Activated naive CD8-positive, alpha-beta T cell treated with anti-CD3 and anti-CD28 coated beads, Interleukin-2, amount 10 ng/mL, durations not matched to agents 7 days and 5 days (primary cell): ENCODE measurements at regions not wholly inside any gene's neighbourhood (a gene's known extent, or its start where the extent isn't known, plus 50 kb on each side); places are given as distances from the start of the nearest gene placed in this dataset.

Experiments
- ATAC-seq: fragments of 150-1000 bp; cut with Tn5 transposase; one replicate; pipeline ENCODE4 v1.10.0; 2021; ENCODE audit warnings: low read depth, moderate library complexity
- POLR2A ChIA-PET: fragments of 350-600 bp; sonication (Branson Sonifier 250); formaldehyde crosslinking; loops from one replicate; lab custom pipeline; 2021; ENCODE audit warnings: antibody characterized with exemption; lab: Charles Lee
- DNase-seq: peaks from one replicate; pipeline ENCODE4 v3.0.0; 2021
- H3K27ac Mint-ChIP-seq: one replicate; pipeline ENCODE4 v1.8.0; 2022; ENCODE audit warnings: mild to moderate bottlenecking, mixed read lengths
- H3K27me3 Mint-ChIP-seq: one replicate; pipeline ENCODE4 v1.8.0; 2022; ENCODE audit warnings: mild to moderate bottlenecking, moderate library complexity, mixed read lengths
- H3K36me3 Mint-ChIP-seq: one replicate; pipeline ENCODE4 v1.8.0; 2021; ENCODE audit warnings: mild to moderate bottlenecking, mixed read lengths
- H3K4me1 Mint-ChIP-seq: one replicate; pipeline ENCODE4 v1.8.0; 2021; ENCODE audit warnings: mixed read lengths
- H3K4me3 Mint-ChIP-seq: one replicate; pipeline ENCODE4 v1.8.0; 2022; ENCODE audit warnings: mild to moderate bottlenecking, moderate library complexity, mixed read lengths
- H3K9me3 Mint-ChIP-seq: one replicate; pipeline ENCODE4 v1.8.0; 2021; ENCODE audit warnings: mixed read lengths

DNA sequence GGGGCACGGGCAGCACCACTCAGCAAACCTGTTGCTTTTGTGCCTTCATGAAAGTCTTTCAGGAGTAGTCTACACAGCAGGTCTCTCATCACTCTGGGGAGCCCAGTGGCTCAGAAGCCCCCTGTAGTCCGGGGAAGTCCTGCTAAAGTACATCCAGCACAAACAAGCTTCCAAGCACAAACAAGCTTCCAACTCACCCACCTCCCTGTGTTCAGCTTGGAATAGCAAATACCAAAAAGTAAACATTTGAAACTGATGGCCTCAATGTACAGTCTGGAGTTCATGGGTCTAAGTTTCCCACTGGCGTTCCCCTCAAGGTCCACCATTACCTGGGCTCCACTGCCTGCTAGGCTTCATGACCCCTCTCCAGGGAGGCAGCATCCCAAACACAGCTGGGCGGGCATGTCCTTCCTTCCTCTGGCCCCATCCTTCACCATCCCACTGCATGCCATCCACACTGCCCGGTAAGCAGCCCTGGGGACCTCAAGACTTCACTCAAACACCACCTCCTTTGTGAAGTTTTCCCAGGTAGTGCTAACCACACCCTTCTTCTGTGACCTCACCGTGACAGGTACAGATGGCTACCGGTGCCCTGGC lies 62.8 kb upstream of the SIAH1 start:
- H3K9me3 Mint-ChIP-seq = no peaks in the 10 kb centered on the region
- ATAC-seq = no peak
- no peak overlapping the region for H3K27ac Mint-ChIP-seq
- no peak for DNase-seq
- no peaks in the 10 kb centered on the region for H3K36me3 Mint-ChIP-seq
- peaks cover 2% of the 10 kb centered on the region for H3K4me1 Mint-ChIP-seq
- POLR2A ChIA-PET = no interaction called here
- no peak overlapping the region for H3K4me3 Mint-ChIP-seq
- H3K27me3 Mint-ChIP-seq = no peaks in the 10 kb centered on the region

GRCh38 chr16:48447428-48447827 lies 62.2 kb upstream of the SIAH1 start:
- no peak for ATAC-seq
- Mint-ChIP-seq H3K4me1 (peaks cover 2% of the 10 kb centered on the region), H3K27ac (no peak overlapping the region), H3K4me3 (no peak overlapping the region), H3K36me3 (no peaks in the 10 kb centered on the region), H3K27me3 (no peaks in the 10 kb centered on the region), H3K9me3 (no peaks in the 10 kb centered on the region)
- DNase-seq = no peak
- POLR2A ChIA-PET = no interaction called here

DNA sequence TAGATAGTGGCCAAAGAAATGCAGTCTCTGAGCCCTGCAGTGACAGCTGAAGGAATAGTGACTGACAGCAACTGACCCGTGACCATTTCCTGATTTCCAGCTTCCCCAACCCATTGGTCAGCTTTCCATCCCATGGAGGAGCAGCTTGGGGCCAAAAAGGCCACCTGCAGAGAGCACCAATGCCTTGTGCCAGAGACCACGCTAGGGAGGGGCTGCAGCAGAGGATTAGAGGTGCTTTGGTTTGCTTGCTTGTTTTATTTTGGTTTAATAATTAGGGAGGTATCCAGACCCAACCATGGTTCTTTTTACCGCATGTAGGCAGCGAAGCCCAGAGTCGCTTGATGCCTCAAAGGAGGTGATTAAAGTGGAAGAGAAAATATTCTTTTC lies 61.3 kb upstream of the SIAH1 start:
- POLR2A ChIA-PET = no interaction called here
- no peak overlapping the region for H3K27ac Mint-ChIP-seq

GRCh38 chr16:48445782-48446533 lies 60.7 kb upstream of the SIAH1 start:
- POLR2A ChIA-PET = no interaction called here
- H3K4me1 Mint-ChIP-seq = peaks cover 2% of the 10 kb centered on the region
- no peak overlapping the region for H3K4me3 Mint-ChIP-seq
- ATAC-seq (no peak), DNase-seq (no peak)
- H3K36me3 Mint-ChIP-seq = no peaks in the 10 kb centered on the region
- no peaks in the 10 kb centered on the region for H3K9me3 Mint-ChIP-seq
- H3K27ac Mint-ChIP-seq = no peak overlapping the region
- no peaks in the 10 kb centered on the region for H3K27me3 Mint-ChIP-seq

More for the DNA sequence above, 61.3 kb upstream of the SIAH1 start:
- H3K4me1 Mint-ChIP-seq = peaks cover 2% of the 10 kb centered on the region
- no peaks in the 10 kb centered on the region for H3K9me3 Mint-ChIP-seq
- no peaks in the 10 kb centered on the region for H3K27me3 Mint-ChIP-seq
- DNase-seq (no peak), ATAC-seq (no peak)
- H3K36me3 Mint-ChIP-seq = no peaks in the 10 kb centered on the region
- H3K4me3 Mint-ChIP-seq = no peak overlapping the region

DNA sequence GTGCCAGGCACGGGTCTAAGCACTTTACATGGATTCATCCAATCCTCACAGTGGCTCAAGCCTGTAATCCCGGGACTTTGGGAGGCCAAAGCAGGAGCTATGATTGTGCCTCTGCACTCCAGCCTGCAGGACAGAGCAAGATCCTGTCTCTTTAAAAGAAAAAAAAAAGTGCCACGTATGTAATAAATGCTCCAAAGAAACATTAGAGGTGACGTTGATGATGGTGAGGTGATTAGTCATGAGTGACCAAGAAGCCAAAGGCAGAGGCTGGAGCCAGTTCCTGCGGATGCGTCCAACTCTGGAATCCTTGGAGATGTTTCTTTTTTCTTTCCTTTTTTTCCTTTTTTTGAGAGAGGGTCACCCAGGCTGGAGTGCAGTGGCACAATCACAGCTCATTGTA lies 59.4 kb upstream of the SIAH1 start:
- peaks cover 2% of the 10 kb centered on the region for H3K4me1 Mint-ChIP-seq
- H3K36me3 Mint-ChIP-seq = no peaks in the 10 kb centered on the region
- DNase-seq (no peak), ATAC-seq (no peak)
- POLR2A ChIA-PET = no interaction called here
- no peaks in the 10 kb centered on the region for H3K27me3 Mint-ChIP-seq
- H3K9me3 Mint-ChIP-seq = no peaks in the 10 kb centered on the region
- H3K4me3 Mint-ChIP-seq = no peak overlapping the region
- no peak overlapping the region for H3K27ac Mint-ChIP-seq

DNA sequence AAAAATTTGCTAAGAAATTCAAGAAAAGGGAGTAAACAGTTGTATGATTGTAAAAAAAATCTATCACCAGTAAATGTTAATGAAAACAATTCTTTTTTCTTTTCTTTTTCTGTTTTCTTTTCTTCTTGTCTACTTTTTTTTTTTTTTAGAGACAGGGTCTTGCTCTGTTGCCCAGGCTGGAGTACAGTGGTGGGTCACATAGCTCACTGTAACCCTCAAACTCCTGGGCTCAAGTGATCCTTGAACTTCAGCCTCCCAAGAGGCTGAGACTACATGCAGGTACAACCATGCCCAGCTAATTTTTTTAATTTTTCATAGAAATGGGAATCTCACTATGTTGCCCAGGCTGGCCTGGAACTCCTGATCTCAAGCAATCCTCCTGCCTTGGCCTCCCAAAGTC lies 57.2 kb upstream of the SIAH1 start:
- Mint-ChIP-seq H3K4me1 (peaks cover 2% of the 10 kb centered on the region), H3K9me3 (no peaks in the 10 kb centered on the region), H3K27me3 (no peaks in the 10 kb centered on the region), H3K4me3 (no peak overlapping the region), H3K36me3 (no peaks in the 10 kb centered on the region), H3K27ac (no peak overlapping the region)
- POLR2A ChIA-PET = no interaction called here
- DNase-seq = no peak
- no peak for ATAC-seq

- Mint-ChIP-seq H3K36me3 (no peaks in the 10 kb centered on the region), H3K4me3 (no peak overlapping the region), H3K9me3 (no peaks in the 10 kb centered on the region), H3K27me3 (no peaks in the 10 kb centered on the region), H3K27ac (no peak overlapping the region), H3K4me1 (peaks cover 2% of the 10 kb centered on the region)
- ATAC-seq (no peak), DNase-seq (no peak)
- POLR2A ChIA-PET = no interaction called here
Measured at GRCh38 chr16:48441863-48442279, 56.7 kb upstream of the SIAH1 start.

DNA sequence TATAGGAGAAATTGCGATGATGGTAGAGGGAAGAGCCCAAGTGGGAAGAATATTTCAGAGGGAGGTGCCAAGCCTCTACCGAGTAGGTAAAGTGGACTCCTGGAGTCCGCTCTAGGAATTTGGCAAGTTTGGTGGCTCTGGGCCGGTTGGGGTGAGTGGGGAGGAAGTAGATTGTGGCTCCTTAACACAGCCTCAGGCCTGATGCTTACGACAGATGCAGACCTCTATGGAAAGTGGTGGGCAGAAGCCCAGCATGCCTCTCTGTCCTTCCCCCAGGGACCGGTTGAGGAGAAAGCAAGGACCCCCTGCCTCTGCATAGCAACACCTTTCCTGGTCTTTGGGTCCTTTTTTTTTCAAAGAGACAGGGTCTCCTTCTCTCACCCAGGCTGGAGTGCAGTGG lies 55.9 kb upstream of the SIAH1 start:
- no peak for ATAC-seq
- Mint-ChIP-seq H3K9me3 (no peaks in the 10 kb centered on the region), H3K27me3 (no peaks in the 10 kb centered on the region), H3K4me3 (no peak overlapping the region), H3K36me3 (no peaks in the 10 kb centered on the region), H3K27ac (no peak overlapping the region), H3K4me1 (peaks cover 2% of the 10 kb centered on the region)
- POLR2A ChIA-PET = no interaction called here
- DNase-seq = no peak

GRCh38 chr16:48438414-48438813 lies 53.2 kb upstream of the SIAH1 start:
- H3K9me3 Mint-ChIP-seq = no peaks in the 10 kb centered on the region
- H3K4me3 Mint-ChIP-seq = no peak overlapping the region
- DNase-seq = no peak
- POLR2A ChIA-PET = no interaction called here
- no peaks in the 10 kb centered on the region for H3K27me3 Mint-ChIP-seq
- H3K4me1 Mint-ChIP-seq = peaks cover 16% of the 10 kb centered on the region
- ATAC-seq = no peak
- no peak overlapping the region for H3K27ac Mint-ChIP-seq
- H3K36me3 Mint-ChIP-seq = no peaks in the 10 kb centered on the region

DNA sequence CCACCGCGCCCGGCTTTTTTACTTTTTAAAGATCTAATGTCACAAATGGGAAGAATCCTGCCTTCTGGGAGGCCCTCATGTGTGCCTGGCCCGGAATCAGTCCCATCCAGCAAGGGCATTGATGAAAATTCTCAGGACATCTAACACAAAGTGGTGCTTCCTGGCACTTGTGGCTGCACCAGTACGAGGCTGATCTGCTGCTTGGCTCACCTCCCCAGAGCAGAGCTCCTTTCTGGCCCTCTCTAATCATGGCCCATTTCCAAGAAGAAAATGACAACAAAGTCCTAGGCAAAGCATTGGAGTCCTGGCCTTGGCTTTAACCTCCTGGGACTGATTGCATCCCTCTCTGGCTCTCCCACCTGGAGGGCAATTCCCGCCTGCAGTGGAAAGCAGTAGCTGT lies 50.7 kb upstream of the SIAH1 start:
- no peak for DNase-seq
- H3K27me3 Mint-ChIP-seq = peaks cover 3% of the 10 kb centered on the region
- H3K4me3 Mint-ChIP-seq = no peak overlapping the region
- peaks cover 20% of the 10 kb centered on the region for H3K4me1 Mint-ChIP-seq
- H3K27ac Mint-ChIP-seq = peak overlapping the region; percentile 9
- no peak for ATAC-seq
- POLR2A ChIA-PET = no interaction called here
- no peaks in the 10 kb centered on the region for H3K9me3 Mint-ChIP-seq
- no peaks in the 10 kb centered on the region for H3K36me3 Mint-ChIP-seq

DNA sequence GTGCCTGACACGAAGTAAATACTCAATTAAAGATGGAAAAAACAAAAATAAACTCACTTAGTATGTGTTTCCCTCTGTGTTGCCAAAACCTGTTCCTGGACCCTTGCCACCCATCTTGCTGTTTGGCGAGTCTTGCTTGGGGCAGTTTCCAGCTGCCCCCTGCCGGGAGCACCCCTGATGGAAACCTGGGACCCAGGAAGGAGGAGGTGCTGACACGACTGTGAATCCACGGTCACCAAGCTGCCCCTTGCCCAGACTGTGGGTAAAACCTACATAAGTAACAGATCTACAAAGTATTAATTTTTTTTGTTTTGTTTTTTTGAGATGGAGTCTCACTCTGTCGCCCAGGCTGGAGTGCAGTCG lies 50.1 kb upstream of the SIAH1 start:
- no peak for ATAC-seq

More for the DNA sequence above, 50.1 kb upstream of the SIAH1 start:
- Mint-ChIP-seq H3K27me3 (peaks cover 3% of the 10 kb centered on the region), H3K4me3 (no peak overlapping the region), H3K27ac (no peak overlapping the region), H3K9me3 (no peaks in the 10 kb centered on the region), H3K36me3 (no peaks in the 10 kb centered on the region), H3K4me1 (peaks cover 20% of the 10 kb centered on the region)
- POLR2A ChIA-PET = no interaction called here
- no peak for DNase-seq
